HCT116 (cell line): ENCODE measurements at regions not wholly inside any gene's neighbourhood (a gene's known extent, or its start where the extent isn't known, plus 50 kb on each side); places are given as distances from the start of the nearest gene placed in this dataset.

Experiments used
- ATAC-seq: fragments of 200-7000 bp; cut with Tn5 transposase; 2 replicates; pipeline ENCODE4 v1.9.1; 2020; ENCODE audit warnings: mild to moderate bottlenecking, moderate library complexity
- BruUV-seq: library from RNA; stranded (reverse); fragments of 400-500 nt; replicated peaks from 2 replicates; lab custom pipeline; 2021; lab: Mats Ljungman, UMichigan
- CTCF ChIA-PET: fragments of 300-600 bp; sonication (Branson Sonifier 250); formaldehyde crosslinking; loops from one replicate; lab custom pipeline; 2021; ENCODE audit warnings: antibody characterized with exemption; lab: Charles Lee
- POLR2A ChIA-PET: fragments of 300-600, 350-600 bp; sonication (Branson Sonifier 250); formaldehyde crosslinking; loops from one replicate; lab custom pipeline; 2021; ENCODE audit warnings: antibody characterized with exemption; lab: Charles Lee
- RAD21 ChIA-PET, 2 experiments: fragments of 300-600 bp; sonication (Branson Sonifier 250); formaldehyde crosslinking; loops; one replicate each; lab custom pipeline; 2023; ENCODE audit warnings: low total read pairs in 2 of 2; ENCODE audit not compliant: uncharacterized antibody in 2 of 2, unreplicated experiment in 2 of 2, low non-redundant PET in 1 of 2; lab: Charles Lee
- DNase-seq: peaks from one replicate; pipeline ENCODE4 v3.0.0-alpha.2; 2010; ENCODE audit warnings: low read depth, low spot score
- H2AFZ ChIP-seq: fragments of 200-600 bp; shearing (Covaris generic), sonication (generic); 2 replicates; pipeline ENCODE4 v1.6.1; 2017; ENCODE audit warnings: low read depth, mixed run types, mixed read lengths, antibody characterized with exemption, low read length; ENCODE audit not compliant: poor library complexity, severe bottlenecking
- H3K27ac ChIP-seq: 2 replicates; pipeline ENCODE4 v1.5.1; 2012; ENCODE audit warnings: low read depth, low read length
- H3K27me3 ChIP-seq: fragments of 200-600 bp; sonication (generic); 2 replicates; pipeline ENCODE4 v1.6.1; 2016; ENCODE audit warnings: mixed run types, low read length, mixed read lengths; ENCODE audit not compliant: insufficient read depth
- H3K36me3 ChIP-seq, 2 experiments: fragments of 200-500 bp in 1 of 2; fragments of 200-600 bp in 1 of 2; sonication (Bioruptor generic) in 1 of 2; sonication (generic) in 1 of 2; 2 replicates each; pipeline versions ENCODE4 v1.5.1 to v1.6.1; 2014 to 2016; ENCODE audit warnings: low read length in 2 of 2, inconsistent platforms in 1 of 2, mixed read lengths in 1 of 2, mixed run types in 1 of 2; ENCODE audit not compliant: insufficient read depth in 2 of 2, control insufficient read depth in 1 of 2
- H3K4me1 ChIP-seq, 2 experiments: fragments of 200-600 bp in 1 of 2; sonication (generic) in 1 of 2; 2 replicates each; pipeline versions ENCODE4 v1.5.1 to v1.6.1; 2012 to 2017; ENCODE audit warnings: low read length in 2 of 2, inconsistent platforms in 1 of 2, mild to moderate bottlenecking in 1 of 2, mixed read lengths in 1 of 2, mixed run types in 1 of 2, moderate library complexity in 1 of 2; ENCODE audit not compliant: insufficient read depth in 2 of 2, control insufficient read depth in 1 of 2
- H3K4me2 ChIP-seq: fragments of 200-600 bp; sonication (generic); 2 replicates; pipeline ENCODE4 v1.6.1; 2017; ENCODE audit warnings: mixed run types, low read length, mixed read lengths
- H3K4me3 ChIP-seq, 2 experiments: fragments of 200-600 bp in 1 of 2; sonication (generic) in 1 of 2; replicated peaks in 1 of 2; 2 replicates each; pipeline ENCODE4 v1.5.1; 2011 to 2016; ENCODE audit warnings: low read length in 2 of 2, control low read depth in 1 of 2, low read depth in 1 of 2, mild to moderate bottlenecking in 1 of 2, mixed read lengths in 1 of 2, mixed run types in 1 of 2
- H3K79me2 ChIP-seq: fragments of 200-600 bp; sonication (generic); 2 replicates; pipeline ENCODE4 v1.6.1; 2017; ENCODE audit warnings: mild to moderate bottlenecking, mixed run types, low read length, moderate library complexity, mixed read lengths; ENCODE audit not compliant: insufficient read depth
- H3K9ac ChIP-seq: fragments of 200-600 bp; sonication (generic); 2 replicates; pipeline ENCODE4 v1.6.1; 2016; ENCODE audit warnings: low read length, mixed read lengths
- H3K9me2 ChIP-seq: fragments of 200-600 bp; sonication (generic), shearing (Covaris generic); 2 replicates; pipeline ENCODE4 v1.6.1; 2017; ENCODE audit warnings: mixed run types, mild to moderate bottlenecking, moderate library complexity; ENCODE audit not compliant: insufficient read depth
- H3K9me3 ChIP-seq, 2 experiments: fragments of 200-500 bp in 1 of 2; fragments of 200-600 bp in 1 of 2; sonication (Bioruptor generic) in 1 of 2; sonication (generic) in 1 of 2; 2 replicates each; pipeline ENCODE4 v1.6.1; 2014 to 2017; ENCODE audit warnings: low read length in 2 of 2, mixed read lengths in 2 of 2, inconsistent platforms in 1 of 2, low read depth in 1 of 2, mild to moderate bottlenecking in 1 of 2, mixed run types in 1 of 2, moderate library complexity in 1 of 2; ENCODE audit not compliant: control insufficient read depth in 1 of 2, insufficient read depth in 1 of 2
- H4K20me1 ChIP-seq: fragments of 200-600 bp; sonication (generic), shearing (Covaris generic); 2 replicates; pipeline ENCODE4 v1.6.1; 2017; ENCODE audit warnings: mixed run types, mild to moderate bottlenecking, moderate library complexity; ENCODE audit not compliant: insufficient read depth
- CEBPB ChIP-seq: IDR thresholded peaks from 2 replicates; pipeline ENCODE4 v1.6.1; 2012; ENCODE audit warnings: low read depth
- ELF1 ChIP-seq: IDR thresholded peaks from 2 replicates; pipeline ENCODE4 v1.6.1; 2012; ENCODE audit warnings: low read depth, borderline replicate concordance
- EZH2 ChIP-seq: fragments of 200-600 bp; sonication (generic); IDR thresholded peaks from 2 replicates; pipeline ENCODE4 v1.6.1; 2017; ENCODE audit warnings: antibody characterized with exemption, mixed run types
- EZH2phosphoT487 ChIP-seq: fragments of 200-600 bp; IDR thresholded peaks from 2 replicates; pipeline ENCODE4 v1.6.1; 2018; ENCODE audit warnings: antibody characterized with exemption, borderline replicate concordance
- FOSL1 ChIP-seq: IDR thresholded peaks from 2 replicates; pipeline ENCODE4 v1.6.1; 2012; ENCODE audit warnings: low read depth
- JUND ChIP-seq: IDR thresholded peaks from 2 replicates; pipeline ENCODE4 v1.6.1; 2012
- MAX ChIP-seq: IDR thresholded peaks from 2 replicates; pipeline ENCODE4 v1.6.1; 2012
- POLR2A ChIP-seq: IDR thresholded peaks from 2 replicates; pipeline ENCODE4 v1.7.0; 2011; ENCODE audit warnings: borderline replicate concordance; ENCODE audit not compliant: insufficient read depth, insufficient read length; ENCODE audit errors: extremely low read depth
- POLR2AphosphoS5 ChIP-seq: IDR thresholded peaks from 2 replicates; pipeline ENCODE4 v1.6.1; 2011; ENCODE audit warnings: mild to moderate bottlenecking, low read depth, low read length, moderate library complexity
- SP1 ChIP-seq: IDR thresholded peaks from 2 replicates; pipeline ENCODE4 v1.6.1; 2012; ENCODE audit warnings: low read depth
- SRF ChIP-seq: IDR thresholded peaks from 2 replicates; pipeline ENCODE4 v1.6.1; 2012; ENCODE audit warnings: low read depth
- ZBTB33 ChIP-seq: IDR thresholded peaks from 2 replicates; pipeline ENCODE4 v1.6.1; 2011; ENCODE audit warnings: mild to moderate bottlenecking, low read length, moderate library complexity; ENCODE audit not compliant: insufficient replicate concordance; ENCODE audit errors: extremely low read depth
- intact Hi-C: fragments of 100-400 bp; cut with micrococcal nuclease; formaldehyde crosslinking; loops from 2 replicates; pipeline ENCODE4 v1.10.0; 2022
- TF ChIP-seq, protein P1 (sequence below): IDR thresholded peaks from 2 replicates; pipeline ENCODE4 v1.6.1; 2012

- Histone ChIP-seq H3K79me2 (no peaks in the 10 kb centered on the region), H3K9me2 (no peaks in the 10 kb centered on the region), H3K4me3 (no peak overlapping the region), H3K27me3 (no peaks in the 10 kb centered on the region), H4K20me1 (no peaks in the 10 kb centered on the region), H3K9me3 (no peaks in the 10 kb centered on the region), H2AFZ (no peak overlapping the region)
- DNase-seq (no peak), ATAC-seq (no peak)
- no peak for TF ChIP-seq POLR2AphosphoS5
- TF ChIP-seq MAX, result no peak
- TF ChIP-seq EZH2, result no peak
- no peak for TF ChIP-seq ZBTB33
- TF ChIP-seq SP1, result no peak
- TF ChIP-seq EZH2phosphoT487, result no peak
- no peak for TF ChIP-seq FOSL1
- no peak for TF ChIP-seq ELF1
- no peak for TF ChIP-seq CEBPB
- TF ChIP-seq POLR2A, result no peak
- TF ChIP-seq, protein P1, sequence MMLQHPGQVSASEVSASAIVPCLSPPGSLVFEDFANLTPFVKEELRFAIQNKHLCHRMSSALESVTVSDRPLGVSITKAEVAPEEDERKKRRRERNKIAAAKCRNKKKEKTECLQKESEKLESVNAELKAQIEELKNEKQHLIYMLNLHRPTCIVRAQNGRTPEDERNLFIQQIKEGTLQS, result no peak
- no peak for TF ChIP-seq JUND
- TF ChIP-seq SRF, result no peak
- TF ChIP-seq, all 23 proteins: peak for 0
- no peak overlapping the region for H3K4me2 ChIP-seq
- H3K36me3 ChIP-seq, result no peaks in the 10 kb centered on the region
- no TSS peak for BruUV-seq
- no peaks in the 10 kb centered on the region for H3K4me1 ChIP-seq
- ChIA-PET RAD21 (no interaction called here), POLR2A (no interaction called here), CTCF (no interaction called here)
- intact Hi-C loops, result no loop called here
- H3K27ac ChIP-seq, result no peak overlapping the region
- no peak overlapping the region for H3K9ac ChIP-seq
Observed at GRCh38 chr10:65845916-65846315, 1079.9 kb upstream of the LRRTM3 start.
